HCT116 (cell line): ENCODE measurements at regions not wholly inside any gene's neighbourhood (a gene's known extent, or its start where the extent isn't known, plus 50 kb on each side); places are given as distances from the start of the nearest gene placed in this dataset.

Source experiments
- ATAC-seq: fragments of 200-7000 bp; cut with Tn5 transposase; 2 replicates; pipeline ENCODE4 v1.9.1; 2020; ENCODE audit warnings: mild to moderate bottlenecking, moderate library complexity
- BruUV-seq: library from RNA; stranded (reverse); fragments of 400-500 nt; replicated peaks from 2 replicates; lab custom pipeline; 2021; lab: Mats Ljungman, UMichigan
- CTCF ChIA-PET: fragments of 300-600 bp; sonication (Branson Sonifier 250); formaldehyde crosslinking; loops from one replicate; lab custom pipeline; 2021; ENCODE audit warnings: antibody characterized with exemption; lab: Charles Lee
- POLR2A ChIA-PET: fragments of 300-600, 350-600 bp; sonication (Branson Sonifier 250); formaldehyde crosslinking; loops from one replicate; lab custom pipeline; 2021; ENCODE audit warnings: antibody characterized with exemption; lab: Charles Lee
- RAD21 ChIA-PET, 2 experiments: fragments of 300-600 bp; sonication (Branson Sonifier 250); formaldehyde crosslinking; loops; one replicate each; lab custom pipeline; 2023; ENCODE audit warnings: low total read pairs in 2 of 2; ENCODE audit not compliant: uncharacterized antibody in 2 of 2, unreplicated experiment in 2 of 2, low non-redundant PET in 1 of 2; lab: Charles Lee
- DNase-seq: peaks from one replicate; pipeline ENCODE4 v3.0.0-alpha.2; 2010; ENCODE audit warnings: low read depth, low spot score
- H2AFZ ChIP-seq: fragments of 200-600 bp; shearing (Covaris generic), sonication (generic); 2 replicates; pipeline ENCODE4 v1.6.1; 2017; ENCODE audit warnings: low read depth, mixed run types, mixed read lengths, antibody characterized with exemption, low read length; ENCODE audit not compliant: poor library complexity, severe bottlenecking
- H3K27ac ChIP-seq: 2 replicates; pipeline ENCODE4 v1.5.1; 2012; ENCODE audit warnings: low read depth, low read length
- H3K27me3 ChIP-seq: fragments of 200-600 bp; sonication (generic); 2 replicates; pipeline ENCODE4 v1.6.1; 2016; ENCODE audit warnings: mixed run types, low read length, mixed read lengths; ENCODE audit not compliant: insufficient read depth
- H3K36me3 ChIP-seq, 2 experiments: fragments of 200-500 bp in 1 of 2; fragments of 200-600 bp in 1 of 2; sonication (Bioruptor generic) in 1 of 2; sonication (generic) in 1 of 2; 2 replicates each; pipeline versions ENCODE4 v1.5.1 to v1.6.1; 2014 to 2016; ENCODE audit warnings: low read length in 2 of 2, inconsistent platforms in 1 of 2, mixed read lengths in 1 of 2, mixed run types in 1 of 2; ENCODE audit not compliant: insufficient read depth in 2 of 2, control insufficient read depth in 1 of 2
- H3K4me1 ChIP-seq, 2 experiments: fragments of 200-600 bp in 1 of 2; sonication (generic) in 1 of 2; 2 replicates each; pipeline versions ENCODE4 v1.5.1 to v1.6.1; 2012 to 2017; ENCODE audit warnings: low read length in 2 of 2, inconsistent platforms in 1 of 2, mild to moderate bottlenecking in 1 of 2, mixed read lengths in 1 of 2, mixed run types in 1 of 2, moderate library complexity in 1 of 2; ENCODE audit not compliant: insufficient read depth in 2 of 2, control insufficient read depth in 1 of 2
- H3K4me2 ChIP-seq: fragments of 200-600 bp; sonication (generic); 2 replicates; pipeline ENCODE4 v1.6.1; 2017; ENCODE audit warnings: mixed run types, low read length, mixed read lengths
- H3K4me3 ChIP-seq, 2 experiments: fragments of 200-600 bp in 1 of 2; sonication (generic) in 1 of 2; replicated peaks in 1 of 2; 2 replicates each; pipeline ENCODE4 v1.5.1; 2011 to 2016; ENCODE audit warnings: low read length in 2 of 2, control low read depth in 1 of 2, low read depth in 1 of 2, mild to moderate bottlenecking in 1 of 2, mixed read lengths in 1 of 2, mixed run types in 1 of 2
- H3K79me2 ChIP-seq: fragments of 200-600 bp; sonication (generic); 2 replicates; pipeline ENCODE4 v1.6.1; 2017; ENCODE audit warnings: mild to moderate bottlenecking, mixed run types, low read length, moderate library complexity, mixed read lengths; ENCODE audit not compliant: insufficient read depth
- H3K9ac ChIP-seq: fragments of 200-600 bp; sonication (generic); 2 replicates; pipeline ENCODE4 v1.6.1; 2016; ENCODE audit warnings: low read length, mixed read lengths
- H3K9me2 ChIP-seq: fragments of 200-600 bp; sonication (generic), shearing (Covaris generic); 2 replicates; pipeline ENCODE4 v1.6.1; 2017; ENCODE audit warnings: mixed run types, mild to moderate bottlenecking, moderate library complexity; ENCODE audit not compliant: insufficient read depth
- H3K9me3 ChIP-seq, 2 experiments: fragments of 200-500 bp in 1 of 2; fragments of 200-600 bp in 1 of 2; sonication (Bioruptor generic) in 1 of 2; sonication (generic) in 1 of 2; 2 replicates each; pipeline ENCODE4 v1.6.1; 2014 to 2017; ENCODE audit warnings: low read length in 2 of 2, mixed read lengths in 2 of 2, inconsistent platforms in 1 of 2, low read depth in 1 of 2, mild to moderate bottlenecking in 1 of 2, mixed run types in 1 of 2, moderate library complexity in 1 of 2; ENCODE audit not compliant: control insufficient read depth in 1 of 2, insufficient read depth in 1 of 2
- H4K20me1 ChIP-seq: fragments of 200-600 bp; sonication (generic), shearing (Covaris generic); 2 replicates; pipeline ENCODE4 v1.6.1; 2017; ENCODE audit warnings: mixed run types, mild to moderate bottlenecking, moderate library complexity; ENCODE audit not compliant: insufficient read depth
- ATF3 ChIP-seq: IDR thresholded peaks from 2 replicates; pipeline ENCODE4 v1.6.1; 2012
- CBX3 ChIP-seq: IDR thresholded peaks from 2 replicates; pipeline ENCODE4 v1.6.1; 2012; ENCODE audit warnings: low read depth
- CTCF ChIP-seq, 3 experiments: fragments of 200-600 bp in 1 of 3; sonication (generic) in 1 of 3; IDR thresholded peaks in 2 of 3; conservative IDR thresholded peaks in 1 of 3; 2 replicates each; pipeline ENCODE4 v1.5.1; 2012 to 2017; ENCODE audit warnings: low read depth in 2 of 3, low read length in 2 of 3, antibody characterized with exemption in 1 of 3, borderline replicate concordance in 1 of 3, control low read depth in 1 of 3, mild to moderate bottlenecking in 1 of 3, mixed read lengths in 1 of 3, mixed run types in 1 of 3, moderate library complexity in 1 of 3; ENCODE audit not compliant: insufficient read depth in 1 of 3
- ELF1 ChIP-seq: IDR thresholded peaks from 2 replicates; pipeline ENCODE4 v1.6.1; 2012; ENCODE audit warnings: low read depth, borderline replicate concordance
- POLR2A ChIP-seq: IDR thresholded peaks from 2 replicates; pipeline ENCODE4 v1.7.0; 2011; ENCODE audit warnings: borderline replicate concordance; ENCODE audit not compliant: insufficient read depth, insufficient read length; ENCODE audit errors: extremely low read depth
- POLR2AphosphoS5 ChIP-seq: IDR thresholded peaks from 2 replicates; pipeline ENCODE4 v1.6.1; 2011; ENCODE audit warnings: mild to moderate bottlenecking, low read depth, low read length, moderate library complexity
- RAD21 ChIP-seq: IDR thresholded peaks from 2 replicates; pipeline ENCODE4 v1.6.1; 2012; ENCODE audit warnings: low read depth, mild to moderate bottlenecking
- REST ChIP-seq: IDR thresholded peaks from 2 replicates; pipeline ENCODE4 v1.6.1; 2012; ENCODE audit warnings: low read depth
- SP1 ChIP-seq: IDR thresholded peaks from 2 replicates; pipeline ENCODE4 v1.6.1; 2012; ENCODE audit warnings: low read depth
- SRF ChIP-seq: IDR thresholded peaks from 2 replicates; pipeline ENCODE4 v1.6.1; 2012; ENCODE audit warnings: low read depth
- ZNF274 ChIP-seq: fragments of 200-500 bp; sonication (Bioruptor generic); IDR thresholded peaks from 2 replicates; pipeline ENCODE4 v1.6.1; 2014; ENCODE audit warnings: mild to moderate bottlenecking, low read depth, low read length, inconsistent platforms
- intact Hi-C: fragments of 100-400 bp; cut with micrococcal nuclease; formaldehyde crosslinking; loops from 2 replicates; pipeline ENCODE4 v1.10.0; 2022

GRCh38 chr15:35256551-35256950, 171.5 kb upstream of the NANOGP8 start:
- H3K27ac ChIP-seq = no peak overlapping the region
- TF ChIP-seq REST = no peak
- no peak for TF ChIP-seq POLR2A
- no peak for TF ChIP-seq CBX3
- no peak for TF ChIP-seq CTCF (IDR thresholded peaks at IDR 0.05 in 2 of 3, conservative IDR thresholded peaks at IDR 0.05 in 1 of 3; ENCODE audit: borderline replicate concordance in 1 of 3, insufficient read depth in 1 of 3, low read depth in 2 of 3, low read length in 2 of 3)
- TF ChIP-seq RAD21 = no peak
- TF ChIP-seq SRF = no peak
- no peak for TF ChIP-seq ZNF274
- TF ChIP-seq POLR2AphosphoS5 = no peak
- no peak for TF ChIP-seq SP1
- no peak for TF ChIP-seq ELF1
- TF ChIP-seq ATF3 = no peak
- H4K20me1 ChIP-seq = no peaks in the 10 kb centered on the region
- POLR2A ChIA-PET = no interaction called here
- no peaks in the 10 kb centered on the region for H3K9me2 ChIP-seq
- intact Hi-C loops = no loop called here
- RAD21 ChIA-PET = no interaction called here
- no peaks in the 10 kb centered on the region for H3K27me3 ChIP-seq
- no peak overlapping the region for H3K4me3 ChIP-seq
- CTCF ChIA-PET = no interaction called here
- H3K9me3 ChIP-seq = no peaks in the 10 kb centered on the region
- H3K4me2 ChIP-seq = no peak overlapping the region
- BruUV-seq = no TSS peak
- H3K79me2 ChIP-seq = no peaks in the 10 kb centered on the region
- H2AFZ ChIP-seq = no peak overlapping the region
- no peak for ATAC-seq
- no peaks in the 10 kb centered on the region; a peak in 1 of 4 replicates for H3K4me1 ChIP-seq
- DNase-seq = no peak
- no peaks in the 10 kb centered on the region for H3K36me3 ChIP-seq
- no peak overlapping the region for H3K9ac ChIP-seq
